ENCODE measurements at regions not wholly inside any gene's neighbourhood (a gene's known extent, or its start where the extent isn't known, plus 50 kb on each side); places are given as distances from the start of the nearest gene placed in this dataset.

DNA sequence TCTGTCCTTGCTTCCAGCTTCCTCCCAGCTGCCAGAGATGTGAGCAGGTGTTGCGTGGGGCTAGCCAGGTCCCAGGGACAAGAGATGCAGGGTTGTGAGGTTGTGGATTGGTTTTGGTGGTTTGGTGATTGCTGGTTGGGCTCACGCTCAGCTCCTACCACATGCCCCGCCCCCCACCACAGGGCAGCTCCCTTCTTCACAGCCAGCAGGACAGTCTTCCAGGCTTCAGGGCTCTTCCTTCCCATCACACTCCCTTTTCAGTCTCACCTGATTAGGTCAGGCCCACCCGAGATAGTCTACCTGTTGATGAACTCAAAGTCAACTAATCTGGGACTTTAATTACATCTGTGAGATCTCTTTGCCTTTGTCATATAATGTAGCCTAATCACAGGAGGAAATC, 52.0 kb upstream of the GLI2 start:
- TF ChIP-seq, protein P1, sequence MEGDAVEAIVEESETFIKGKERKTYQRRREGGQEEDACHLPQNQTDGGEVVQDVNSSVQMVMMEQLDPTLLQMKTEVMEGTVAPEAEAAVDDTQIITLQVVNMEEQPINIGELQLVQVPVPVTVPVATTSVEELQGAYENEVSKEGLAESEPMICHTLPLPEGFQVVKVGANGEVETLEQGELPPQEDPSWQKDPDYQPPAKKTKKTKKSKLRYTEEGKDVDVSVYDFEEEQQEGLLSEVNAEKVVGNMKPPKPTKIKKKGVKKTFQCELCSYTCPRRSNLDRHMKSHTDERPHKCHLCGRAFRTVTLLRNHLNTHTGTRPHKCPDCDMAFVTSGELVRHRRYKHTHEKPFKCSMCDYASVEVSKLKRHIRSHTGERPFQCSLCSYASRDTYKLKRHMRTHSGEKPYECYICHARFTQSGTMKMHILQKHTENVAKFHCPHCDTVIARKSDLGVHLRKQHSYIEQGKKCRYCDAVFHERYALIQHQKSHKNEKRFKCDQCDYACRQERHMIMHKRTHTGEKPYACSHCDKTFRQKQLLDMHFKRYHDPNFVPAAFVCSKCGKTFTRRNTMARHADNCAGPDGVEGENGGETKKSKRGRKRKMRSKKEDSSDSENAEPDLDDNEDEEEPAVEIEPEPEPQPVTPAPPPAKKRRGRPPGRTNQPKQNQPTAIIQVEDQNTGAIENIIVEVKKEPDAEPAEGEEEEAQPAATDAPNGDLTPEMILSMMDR (IDR thresholded peaks at IDR 0.05) = no peak
- TF ChIP-seq POLR2AphosphoS5 (IDR thresholded peaks at IDR 0.05) (no peak), POLR2A (IDR thresholded peaks at IDR 0.05) (no peak)
